Limb (tissue), 2 donors: ENCODE measurements at regions not wholly inside any gene's neighbourhood (a gene's known extent, or its start where the extent isn't known, plus 50 kb on each side); places are given as distances from the start of the nearest gene placed in this dataset.
"Not testable (repeated sequence)": the region's sequence is repeated elsewhere in the genome, so short reads cannot be mapped to it uniquely, and the experiment has no call there.

Source experiments
- DNase-seq, 2 donors: peaks; one replicate each; pipeline ENCODE4 v3.0.0-alpha.2; 2016; ENCODE audit errors: extremely low spot score in 2 of 2

GRCh38 chr5:74534397-74535129 lies 106.0 kb downstream of the ENC1 start:
- DNase-seq: no peak

- DNase-seq: no peak
Observed at GRCh38 chr5:74530326-74531050, 110.0 kb downstream of the ENC1 start.

DNA sequence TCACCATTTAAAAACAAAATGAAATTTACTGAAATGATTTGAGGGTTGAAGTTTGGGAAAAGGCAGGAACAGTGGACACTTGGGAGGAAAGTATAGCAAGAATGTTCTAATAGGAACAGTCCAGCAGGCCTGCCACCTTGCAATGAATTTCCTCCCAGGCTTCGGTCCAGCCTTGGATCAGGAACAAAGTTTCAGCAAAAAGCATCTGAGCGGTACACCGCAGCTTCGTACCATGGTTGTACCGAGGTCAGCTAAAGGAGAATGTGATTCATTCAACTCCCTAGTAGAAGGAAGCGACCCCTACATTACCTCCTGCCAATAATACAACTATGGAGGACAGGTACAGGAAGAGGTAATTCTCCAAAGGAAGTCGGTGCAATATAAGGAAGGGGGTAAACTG lies 111.4 kb downstream of the ENC1 start:
- no peak for DNase-seq

GRCh38 chr5:74526111-74526510 lies 114.4 kb downstream of the ENC1 start:
- DNase-seq: no peak

- not testable (repeated sequence) for DNase-seq
Observed at GRCh38 chr5:74524767-74525166, 115.8 kb downstream of the ENC1 start.

- not testable (repeated sequence) for DNase-seq
Observed at GRCh38 chr5:74523698-74524097, 116.8 kb downstream of the ENC1 start.

GRCh38 chr5:74522838-74523237 lies 117.7 kb downstream of the ENC1 start:
- not testable (repeated sequence) for DNase-seq

DNA sequence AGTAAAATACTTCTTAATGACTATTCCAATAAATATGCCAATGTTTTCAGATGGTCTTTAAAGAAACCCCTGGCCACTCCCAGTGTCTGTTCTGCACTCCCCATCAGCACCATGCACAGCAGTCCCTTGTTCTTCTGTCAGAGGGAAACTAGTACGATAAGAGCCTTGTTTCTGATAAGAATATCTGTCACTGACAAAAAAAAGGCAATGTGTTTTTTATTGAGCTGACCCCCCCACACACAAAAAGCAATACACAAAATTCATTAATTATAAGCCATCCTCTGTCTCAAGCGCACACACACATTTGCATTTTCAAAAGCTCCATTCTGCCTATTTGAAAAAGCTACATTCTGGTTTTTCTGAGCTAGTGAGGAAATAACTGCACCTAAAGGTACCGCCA lies 119.1 kb downstream of the ENC1 start:
- no peak for DNase-seq

- DNase-seq: no peak
Observed at GRCh38 chr5:74519679-74520078, 120.8 kb downstream of the ENC1 start.

DNA sequence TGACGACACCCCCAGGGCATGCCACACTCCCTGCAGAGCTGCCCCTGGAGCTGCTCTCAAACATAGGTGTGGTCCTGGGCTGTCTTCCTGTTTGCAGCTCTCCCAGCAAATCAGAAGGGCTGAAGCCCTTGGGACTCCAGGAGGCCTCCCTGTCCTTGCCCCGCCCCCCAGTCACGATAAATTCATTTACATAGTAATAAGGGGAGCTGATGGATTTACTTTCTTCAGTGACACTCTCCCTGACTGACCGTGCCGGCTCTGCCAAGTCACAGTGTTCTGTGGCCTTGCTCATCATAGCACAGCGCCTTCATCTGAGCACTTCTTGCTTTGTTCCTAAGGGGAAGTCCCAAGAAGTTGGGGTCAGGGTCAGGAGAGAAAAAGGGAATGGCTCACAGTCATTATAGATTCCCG lies 121.4 kb downstream of the ENC1 start:
- DNase-seq: no peak

GRCh38 chr5:74517700-74518099 lies 122.8 kb downstream of the ENC1 start:
- DNase-seq: no peak

GRCh38 chr5:74516211-74516636 lies 124.3 kb downstream of the ENC1 start:
- DNase-seq: no peak

GRCh38 chr5:74514888-74515551 lies 125.5 kb downstream of the ENC1 start:
- no peak for DNase-seq

GRCh38 chr5:74511770-74512169 lies 128.8 kb downstream of the ENC1 start:
- DNase-seq: not testable (repeated sequence)

DNA sequence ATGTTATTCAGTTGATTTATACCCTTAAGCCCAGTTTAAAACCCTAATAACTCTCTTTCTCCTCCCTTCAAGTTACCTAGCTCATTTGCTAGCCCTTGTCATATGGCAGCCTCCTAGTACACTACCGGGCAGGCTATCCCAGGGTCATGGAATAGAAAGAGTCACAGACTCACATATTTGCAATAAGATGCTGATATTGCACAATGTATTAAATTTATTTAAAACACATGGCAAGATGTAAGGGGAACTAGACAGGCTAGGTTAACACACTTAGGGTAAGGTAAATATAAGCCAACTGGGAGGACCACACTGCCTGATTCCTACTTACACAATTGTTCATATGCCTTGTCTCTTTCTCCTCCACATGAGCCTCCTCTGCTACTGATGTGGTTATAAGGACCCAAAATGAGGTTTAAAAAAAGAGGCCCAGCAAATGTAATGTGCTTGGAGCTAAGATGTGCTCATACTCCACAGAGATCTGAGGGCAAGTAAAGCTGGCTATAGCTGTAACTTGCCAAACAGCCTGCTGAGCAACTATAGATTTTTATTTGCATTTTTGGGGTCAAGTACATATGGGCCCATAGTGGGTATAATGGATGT lies 130.0 kb downstream of the ENC1 start:
- DNase-seq: no peak

- DNase-seq: no peak
Observed at GRCh38 chr5:74507370-74508005, 133.0 kb downstream of the ENC1 start.

GRCh38 chr5:74506119-74506518 lies 134.4 kb downstream of the ENC1 start:
- DNase-seq: no peak

DNA sequence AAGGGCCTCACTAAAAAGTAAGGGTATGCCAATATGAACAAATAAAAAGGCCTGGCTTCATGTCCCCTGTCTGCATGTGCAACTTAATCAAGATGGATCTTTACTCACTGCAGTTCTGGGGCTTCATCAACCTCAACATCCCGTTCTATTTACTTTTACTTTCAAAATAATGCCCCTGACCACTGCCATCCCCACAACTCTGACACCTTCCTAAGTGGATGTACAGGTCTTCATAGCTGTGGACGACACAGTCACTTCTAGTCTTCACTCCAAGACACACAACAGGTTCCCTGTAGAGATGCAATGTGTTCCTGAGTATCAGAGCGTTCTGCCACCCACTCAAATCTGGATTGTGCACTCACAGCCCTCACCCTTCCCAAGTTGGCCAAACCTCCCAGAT lies 136.1 kb downstream of the ENC1 start:
- no peak for DNase-seq

- DNase-seq: no peak
Observed at GRCh38 chr5:74502479-74502950, 138.0 kb downstream of the ENC1 start.

DNA sequence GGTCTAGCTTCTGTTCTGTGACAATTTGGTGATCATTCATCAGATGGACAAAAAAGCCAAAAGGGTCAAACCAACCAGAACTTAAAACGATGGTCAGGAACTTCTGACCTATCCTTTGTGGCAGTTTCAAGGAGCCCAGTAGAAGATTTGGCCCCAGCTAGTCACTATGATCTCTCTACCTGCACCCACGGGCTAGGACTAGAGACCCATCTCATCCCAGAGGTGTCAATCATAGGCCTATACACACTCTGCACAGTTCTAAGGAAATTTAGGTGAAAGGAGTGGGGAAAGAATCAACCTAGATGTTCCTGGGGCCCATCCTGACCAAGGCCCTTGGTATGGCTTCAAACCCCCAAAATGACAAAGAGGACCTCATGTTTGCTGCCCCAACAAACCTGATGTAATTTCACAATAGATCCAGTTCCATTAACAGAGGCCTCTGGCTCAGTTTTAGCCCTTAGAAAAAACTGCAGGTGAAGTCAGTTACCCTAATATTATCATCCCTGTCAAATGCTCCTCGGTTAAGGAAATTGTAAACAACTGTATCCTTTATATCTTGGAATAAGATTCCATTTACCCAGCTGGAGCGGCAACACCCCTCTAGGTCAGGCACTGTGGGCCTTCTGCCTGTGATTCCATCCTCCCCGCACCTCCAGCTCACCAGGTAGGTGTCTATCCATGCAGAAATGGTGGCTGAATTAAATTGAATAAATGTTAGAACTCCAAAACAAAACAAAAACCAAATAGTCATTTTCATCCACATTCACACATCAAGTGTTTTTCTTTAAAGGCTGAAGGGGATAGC lies 138.7 kb downstream of the ENC1 start:
- DNase-seq: no peak
